H9 (cell line): ENCODE measurements at regions not wholly inside any gene's neighbourhood (a gene's known extent, or its start where the extent isn't known, plus 50 kb on each side); places are given as distances from the start of the nearest gene placed in this dataset.

Experiments used
- DNase-seq: peaks from one replicate; pipeline ENCODE4 v3.0.0-alpha.2; 2017
- H2AFZ ChIP-seq: one replicate; pipeline ENCODE4 v1.6.1; 2013; ENCODE audit warnings: mild to moderate bottlenecking, low read length, control low read depth, moderate library complexity
- H2AK5ac ChIP-seq: 2 replicates; pipeline ENCODE4 v1.6.1; 2013; ENCODE audit warnings: low read length, control low read depth, mixed read lengths; ENCODE audit not compliant: insufficient read length
- H2BK120ac ChIP-seq: one replicate; pipeline ENCODE4 v1.6.1; 2013; ENCODE audit warnings: low read depth, mild to moderate bottlenecking, low read length, control low read depth, inconsistent platforms; ENCODE audit not compliant: poor library complexity, severe bottlenecking
- H2BK12ac ChIP-seq: 2 replicates; pipeline ENCODE4 v1.6.1; 2013; ENCODE audit warnings: low read length, control low read depth, mixed read lengths, low read depth; ENCODE audit not compliant: insufficient read length
- H2BK15ac ChIP-seq: 2 replicates; pipeline ENCODE4 v1.6.1; 2013; ENCODE audit warnings: low read depth, low read length, control low read depth
- H2BK20ac ChIP-seq: one replicate; pipeline ENCODE4 v1.6.1; 2013; ENCODE audit warnings: low read depth, mild to moderate bottlenecking, low read length, control low read depth, inconsistent platforms; ENCODE audit not compliant: poor library complexity, severe bottlenecking
- H2BK5ac ChIP-seq: 2 replicates; pipeline ENCODE4 v1.6.1; 2013; ENCODE audit warnings: low read length, control low read depth, mixed read lengths; ENCODE audit not compliant: insufficient read length
- H3K14ac ChIP-seq: 2 replicates; pipeline ENCODE4 v1.6.1; 2013; ENCODE audit warnings: low read length, control low read depth; ENCODE audit not compliant: insufficient read depth
- H3K18ac ChIP-seq: 2 replicates; pipeline ENCODE4 v1.6.1; 2013; ENCODE audit warnings: low read depth, mild to moderate bottlenecking, mixed read lengths, low read length, control low read depth; ENCODE audit not compliant: insufficient read length
- H3K23ac ChIP-seq: 2 replicates; pipeline ENCODE4 v1.6.1; 2013; ENCODE audit warnings: low read length, control low read depth, mixed read lengths, low read depth; ENCODE audit not compliant: insufficient read length
- H3K23me2 ChIP-seq: 2 replicates; pipeline ENCODE4 v1.6.1; 2013; ENCODE audit warnings: low read depth, mild to moderate bottlenecking, mixed read lengths, low read length, control low read depth; ENCODE audit not compliant: insufficient read length, poor library complexity, severe bottlenecking
- H3K27ac ChIP-seq: 2 replicates; pipeline ENCODE4 v1.5.1; 2013; ENCODE audit warnings: low read length, control low read depth, mixed read lengths, low read depth; ENCODE audit not compliant: insufficient read length
- H3K27me3 ChIP-seq: 2 replicates; pipeline ENCODE4 v1.6.1; 2013; ENCODE audit warnings: low read length, control low read depth, inconsistent platforms; ENCODE audit not compliant: insufficient read depth
- H3K4ac ChIP-seq: 2 replicates; pipeline ENCODE4 v1.6.1; 2013; ENCODE audit warnings: low read depth, mild to moderate bottlenecking, control low read depth, inconsistent platforms, low read length, moderate library complexity
- H3K4me1 ChIP-seq: 2 replicates; pipeline ENCODE4 v1.6.1; 2013; ENCODE audit warnings: low read length, control low read depth, inconsistent platforms; ENCODE audit not compliant: insufficient read depth
- H3K4me2 ChIP-seq: 2 replicates; pipeline ENCODE4 v1.6.1; 2013; ENCODE audit warnings: low read length, control low read depth, mixed read lengths; ENCODE audit not compliant: insufficient read length, insufficient read depth
- H3K56ac ChIP-seq: 2 replicates; pipeline ENCODE4 v1.6.1; 2013; ENCODE audit warnings: low read depth, mild to moderate bottlenecking, mixed read lengths, low read length, control low read depth; ENCODE audit not compliant: insufficient read length
- H3K79me1 ChIP-seq: 2 replicates; pipeline ENCODE4 v1.6.1; 2013; ENCODE audit warnings: low read depth, mild to moderate bottlenecking, moderate library complexity, low read length, control low read depth, inconsistent platforms; ENCODE audit not compliant: insufficient read depth, poor library complexity, severe bottlenecking
- H3K79me2 ChIP-seq: 2 replicates; pipeline ENCODE4 v1.6.1; 2013; ENCODE audit warnings: low read length, control low read depth, inconsistent platforms; ENCODE audit not compliant: insufficient read depth
- H3K9ac ChIP-seq: 2 replicates; pipeline ENCODE4 v1.6.1; 2013; ENCODE audit warnings: low read length, control low read depth, mixed read lengths; ENCODE audit not compliant: insufficient read length; ENCODE audit errors: extremely low read depth
- H3K9me3 ChIP-seq: one replicate; pipeline ENCODE4 v1.6.1; 2013; ENCODE audit warnings: low read depth, low read length, inconsistent platforms; ENCODE audit not compliant: control insufficient read depth
- H3T11ph ChIP-seq: one replicate; pipeline ENCODE4 v1.6.1; 2013; ENCODE audit warnings: mild to moderate bottlenecking, low read length, control low read depth, inconsistent platforms
- H4K20me1 ChIP-seq: one replicate; pipeline ENCODE4 v1.6.1; 2013; ENCODE audit not compliant: control insufficient read depth, insufficient read length, insufficient read depth
- H4K5ac ChIP-seq: 2 replicates; pipeline ENCODE4 v1.6.1; 2013; ENCODE audit warnings: low read depth, mild to moderate bottlenecking, mixed read lengths, low read length, control low read depth; ENCODE audit not compliant: insufficient read length
- H4K8ac ChIP-seq: replicated peaks from 2 replicates; pipeline ENCODE4 v1.6.1; 2013; ENCODE audit warnings: low read length, control low read depth, mixed read lengths, low read depth; ENCODE audit not compliant: insufficient read length
- H4K91ac ChIP-seq: 2 replicates; pipeline ENCODE4 v1.6.1; 2013; ENCODE audit warnings: low read depth, mild to moderate bottlenecking, moderate library complexity, mixed read lengths, low read length, control low read depth; ENCODE audit not compliant: insufficient read length
- H3K27ac Mint-ChIP-seq, 3 experiments: 2 replicates in 2 of 3; 3 replicates in 1 of 3; pipeline ENCODE4 v1.8.0; 2020 to 2021; ENCODE audit warnings: mixed read lengths in 3 of 3, mild to moderate bottlenecking in 1 of 3, moderate library complexity in 1 of 3
- H3K27me3 Mint-ChIP-seq: 2 replicates; pipeline ENCODE4 v1.8.0; 2021; ENCODE audit warnings: low read depth, mild to moderate bottlenecking, moderate library complexity, mixed read lengths
- H3K36me3 Mint-ChIP-seq, 3 experiments: 2 replicates in 2 of 3; 3 replicates in 1 of 3; pipeline ENCODE4 v1.8.0; 2020 to 2021; ENCODE audit warnings: low read depth in 3 of 3, mixed read lengths in 3 of 3; ENCODE audit not compliant: insufficient read depth in 1 of 3
- H3K4me1 Mint-ChIP-seq, 2 experiments: 2 replicates each; pipeline ENCODE4 v1.8.0; 2020; ENCODE audit warnings: mixed read lengths in 2 of 2
- H3K4me3 Mint-ChIP-seq, 2 experiments: 2 replicates in 1 of 2; 3 replicates in 1 of 2; pipeline ENCODE4 v1.8.0; 2020 to 2021; ENCODE audit warnings: mild to moderate bottlenecking in 2 of 2, mixed read lengths in 2 of 2, moderate library complexity in 1 of 2
- H3K9me3 Mint-ChIP-seq, 2 experiments: 2 replicates in 1 of 2; 3 replicates in 1 of 2; pipeline ENCODE4 v1.8.0; 2020; ENCODE audit warnings: mild to moderate bottlenecking in 2 of 2, mixed read lengths in 2 of 2, moderate library complexity in 1 of 2
- CTCF ChIP-seq: fragments of 200-600 bp; sonication (generic); conservative IDR thresholded peaks from 3 replicates; pipeline ENCODE4 v1.8.0; 2021; ENCODE audit warnings: antibody characterized with exemption, mild to moderate bottlenecking
- WGBS: extraction: QIAGEN DNeasy Blood & Tissue Kit; methylation state at CpG from one replicate; pipeline ENCODE4 v1.1.7; 2013; ENCODE audit warnings: missing lambda C conversion rate, low lambda C conversion rate, mixed read lengths; ENCODE audit not compliant: insufficient read length; ENCODE audit errors: extremely low coverage; 5-methylcytosine and 5-hydroxymethylcytosine counted together

DNA sequence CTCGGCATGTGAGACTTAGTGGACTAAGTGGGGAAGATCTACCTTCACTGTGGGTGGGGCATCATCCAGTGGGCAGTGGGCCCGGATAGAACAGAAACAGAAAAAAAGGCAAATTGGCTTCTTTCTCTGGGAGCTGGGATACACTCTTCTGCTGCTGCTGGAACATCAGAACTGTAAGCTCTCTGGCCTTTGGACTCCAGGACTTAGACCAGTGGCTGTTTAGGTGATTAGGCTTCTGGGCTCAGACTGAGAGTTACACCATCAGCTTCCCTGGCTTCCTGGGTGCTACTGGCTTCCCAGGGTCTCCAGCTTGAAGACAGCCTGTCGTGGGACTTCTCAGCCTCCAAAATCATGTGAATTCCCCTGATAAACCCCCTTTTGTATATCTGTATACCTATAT lies 122.7 kb upstream of the SLC28A3 start:
- no peak overlapping the region for H4K5ac ChIP-seq
- H2AFZ ChIP-seq, result no peak overlapping the region
- H4K8ac ChIP-seq, result no peak overlapping the region
- no peak overlapping the region for H2BK20ac ChIP-seq
- H3K9me3 ChIP-seq, result no peaks in the 10 kb centered on the region
- no peak overlapping the region for H3K18ac ChIP-seq
- Mint-ChIP-seq H3K9me3 (peaks cover 6 to 7% of the 10 kb centered on the region in 2 experiments; a peak in 4 of 5 replicates), H3K4me1 (no peaks in the 10 kb centered on the region), H3K4me3 (no peak overlapping the region), H3K27me3 (peaks cover 3% of the 10 kb centered on the region; the same call in 1 of the 2 replicates), H3K27ac (no peak overlapping the region), H3K36me3 (no peaks in the 10 kb centered on the region; a peak in 1 of 7 replicates)
- no peak overlapping the region for H2AK5ac ChIP-seq
- DNase-seq, result no peak
- no peak overlapping the region for H2BK120ac ChIP-seq
- H3K27me3 ChIP-seq, result no peaks in the 10 kb centered on the region
- no peaks in the 10 kb centered on the region for H4K20me1 ChIP-seq
- no peaks in the 10 kb centered on the region for H3K79me1 ChIP-seq
- no peak overlapping the region for H2BK5ac ChIP-seq
- H2BK12ac ChIP-seq, result no peak overlapping the region
- H3K27ac ChIP-seq, result no peak overlapping the region
- H3T11ph ChIP-seq, result no peak overlapping the region
- H3K23me2 ChIP-seq, result no peaks in the 10 kb centered on the region
- TF ChIP-seq CTCF, result no peak
- no peak overlapping the region for H3K4me2 ChIP-seq
- no peak overlapping the region for H2BK15ac ChIP-seq
- H3K9ac ChIP-seq, result no peak overlapping the region
- H3K23ac ChIP-seq, result no peak overlapping the region
- no peaks in the 10 kb centered on the region for H3K79me2 ChIP-seq
- H4K91ac ChIP-seq, result no peak overlapping the region
- no peaks in the 10 kb centered on the region for H3K4me1 ChIP-seq
- WGBS, result no CpG with 5 or more reads among the region's 3 CpGs
- H3K56ac ChIP-seq, result no peak overlapping the region
- no peak overlapping the region for H3K4ac ChIP-seq
- no peak overlapping the region for H3K14ac ChIP-seq
